ENCODE measurements at regions not wholly inside any gene's neighbourhood (a gene's known extent, or its start where the extent isn't known, plus 50 kb on each side); places are given as distances from the start of the nearest gene placed in this dataset.

DNA sequence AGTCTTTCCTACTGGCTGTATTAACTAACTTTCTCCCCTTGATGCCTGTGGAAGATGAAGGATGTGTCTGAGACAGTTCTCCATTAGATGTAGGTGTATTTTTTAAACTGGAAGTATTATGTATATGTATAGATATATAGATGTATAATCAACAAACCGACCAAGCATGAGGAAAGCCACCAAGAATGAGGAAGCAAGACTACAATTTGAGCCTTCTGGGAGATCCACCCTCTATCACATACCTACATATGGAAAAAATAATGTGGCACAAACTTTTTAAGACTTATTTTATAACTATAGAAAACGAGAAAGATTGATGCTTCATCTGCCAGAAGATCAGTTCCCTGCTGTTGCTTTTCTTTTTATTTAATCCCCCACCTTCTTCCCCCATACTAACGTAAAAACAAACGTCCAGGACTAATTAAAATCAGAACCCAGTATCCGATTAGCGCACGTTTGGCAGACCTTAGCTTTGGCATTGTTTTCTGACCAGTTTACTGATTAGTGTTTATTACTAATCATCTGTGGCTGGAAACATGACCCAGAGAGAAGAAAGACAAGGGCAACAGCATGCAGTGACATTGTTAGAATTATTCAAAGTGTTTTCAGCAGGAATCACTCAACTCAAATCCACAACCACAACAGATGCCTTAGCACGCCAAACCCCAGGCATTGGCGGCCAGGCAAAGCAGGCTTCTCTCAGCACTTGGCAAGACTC lies 490.2 kb downstream of the EBF1 start:
- intact Hi-C loops (cut with DNase I) = no loop called here
- Histone ChIP-seq H3K36me3 (no peaks in the 10 kb centered on the region), H3K4me3 (no peak overlapping the region), H3K9ac (ENCODE audit: low read depth in 2 of 2, low read length in 2 of 2) (no peak overlapping the region), H3K9me3 (no peaks in the 10 kb centered on the region), H3K4me1 (no peaks in the 10 kb centered on the region), H3K27ac (no peak overlapping the region), H3K27me3 (no peaks in the 10 kb centered on the region)
- DNase-seq = no peak
- TF ChIP-seq, protein P1, sequence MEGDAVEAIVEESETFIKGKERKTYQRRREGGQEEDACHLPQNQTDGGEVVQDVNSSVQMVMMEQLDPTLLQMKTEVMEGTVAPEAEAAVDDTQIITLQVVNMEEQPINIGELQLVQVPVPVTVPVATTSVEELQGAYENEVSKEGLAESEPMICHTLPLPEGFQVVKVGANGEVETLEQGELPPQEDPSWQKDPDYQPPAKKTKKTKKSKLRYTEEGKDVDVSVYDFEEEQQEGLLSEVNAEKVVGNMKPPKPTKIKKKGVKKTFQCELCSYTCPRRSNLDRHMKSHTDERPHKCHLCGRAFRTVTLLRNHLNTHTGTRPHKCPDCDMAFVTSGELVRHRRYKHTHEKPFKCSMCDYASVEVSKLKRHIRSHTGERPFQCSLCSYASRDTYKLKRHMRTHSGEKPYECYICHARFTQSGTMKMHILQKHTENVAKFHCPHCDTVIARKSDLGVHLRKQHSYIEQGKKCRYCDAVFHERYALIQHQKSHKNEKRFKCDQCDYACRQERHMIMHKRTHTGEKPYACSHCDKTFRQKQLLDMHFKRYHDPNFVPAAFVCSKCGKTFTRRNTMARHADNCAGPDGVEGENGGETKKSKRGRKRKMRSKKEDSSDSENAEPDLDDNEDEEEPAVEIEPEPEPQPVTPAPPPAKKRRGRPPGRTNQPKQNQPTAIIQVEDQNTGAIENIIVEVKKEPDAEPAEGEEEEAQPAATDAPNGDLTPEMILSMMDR (IDR thresholded peaks at IDR 0.05) = no peak

DNA sequence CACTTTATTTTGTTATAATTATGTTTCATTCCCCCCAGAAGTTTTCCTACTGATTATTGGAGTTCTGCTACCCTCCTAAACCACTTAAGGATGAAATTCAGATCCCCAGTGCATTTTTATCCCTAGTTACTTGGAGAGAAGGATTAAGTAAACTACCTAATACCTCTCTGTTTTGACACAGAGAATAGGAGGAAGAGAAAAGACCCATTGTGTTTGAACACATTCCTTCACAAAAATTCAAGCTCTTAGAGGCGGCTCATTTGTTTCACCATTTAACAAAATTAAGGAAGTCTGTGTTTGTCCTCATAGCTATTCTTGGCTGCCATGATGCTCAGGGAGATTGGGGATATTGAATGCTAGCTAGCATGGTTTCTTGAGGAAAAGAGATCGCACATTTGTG lies 492.6 kb downstream of the EBF1 start:
- Histone ChIP-seq H3K27me3 (no peaks in the 10 kb centered on the region), H3K27ac (no peak overlapping the region), H3K4me1 (no peaks in the 10 kb centered on the region), H3K9me3 (no peaks in the 10 kb centered on the region), H3K9ac (ENCODE audit: low read depth in 2 of 2, low read length in 2 of 2) (no peak overlapping the region), H3K4me3 (no peak overlapping the region), H3K36me3 (no peaks in the 10 kb centered on the region)
- no peak for DNase-seq
- intact Hi-C loops (cut with DNase I) = no loop called here
- TF ChIP-seq, protein P1 (IDR thresholded peaks at IDR 0.05) = no peak

DNA sequence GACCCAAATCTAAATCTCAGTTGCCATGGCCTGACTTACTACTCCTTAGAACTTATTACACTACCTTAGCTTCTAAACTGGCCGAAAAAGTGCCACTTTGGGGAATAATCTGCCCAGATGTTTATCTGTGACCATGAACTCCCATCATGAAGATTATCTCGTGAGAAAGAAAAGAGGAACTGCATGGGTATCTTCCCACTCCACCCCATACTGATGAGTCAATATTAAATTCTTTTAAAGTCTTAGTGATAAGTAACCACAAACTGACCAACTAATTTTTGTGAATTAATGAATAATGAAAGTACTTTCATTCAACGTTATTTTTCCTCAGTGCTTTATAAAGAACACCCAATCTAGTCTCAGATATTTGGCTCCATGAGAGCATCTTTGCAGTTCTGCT lies 493.5 kb downstream of the EBF1 start:
- H3K4me3 ChIP-seq = no peak overlapping the region
- no peak overlapping the region for H3K9ac ChIP-seq (ENCODE audit: low read depth in 2 of 2, low read length in 2 of 2)
- H3K4me1 ChIP-seq = no peaks in the 10 kb centered on the region
- no peak for DNase-seq
- no peak overlapping the region for H3K27ac ChIP-seq
- no peaks in the 10 kb centered on the region for H3K9me3 ChIP-seq
- intact Hi-C loops (cut with DNase I) = no loop called here
- H3K36me3 ChIP-seq = no peaks in the 10 kb centered on the region
- TF ChIP-seq, protein P1 (IDR thresholded peaks at IDR 0.05) = no peak
- no peaks in the 10 kb centered on the region for H3K27me3 ChIP-seq

DNA sequence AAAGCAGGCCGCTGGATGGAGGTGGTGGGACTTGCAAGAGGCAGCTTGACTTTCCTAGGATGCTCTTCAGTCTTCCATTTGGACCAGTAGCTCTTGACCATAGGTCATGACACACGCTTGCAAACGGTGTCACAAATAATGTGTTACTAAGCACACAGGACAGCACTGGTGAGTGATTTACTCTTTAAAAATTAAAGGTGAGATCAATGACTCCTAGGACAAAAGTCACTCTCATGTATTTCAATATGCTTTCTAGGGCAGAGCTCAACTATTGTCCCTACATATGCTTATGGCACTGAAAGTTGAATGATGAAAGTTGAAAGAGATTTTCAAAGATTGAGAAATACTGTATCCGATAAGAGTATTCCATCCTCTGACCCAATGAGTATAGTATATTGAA lies 496.7 kb downstream of the EBF1 start:
- intact Hi-C loops (cut with DNase I) = no loop called here
- Histone ChIP-seq H3K27ac (no peak overlapping the region), H3K27me3 (no peaks in the 10 kb centered on the region), H3K9ac (ENCODE audit: low read depth in 2 of 2, low read length in 2 of 2) (no peak overlapping the region), H3K36me3 (no peaks in the 10 kb centered on the region), H3K9me3 (no peaks in the 10 kb centered on the region), H3K4me1 (no peaks in the 10 kb centered on the region), H3K4me3 (no peak overlapping the region)
- TF ChIP-seq, protein P1 (IDR thresholded peaks at IDR 0.05) = no peak
- no peak for DNase-seq

DNA sequence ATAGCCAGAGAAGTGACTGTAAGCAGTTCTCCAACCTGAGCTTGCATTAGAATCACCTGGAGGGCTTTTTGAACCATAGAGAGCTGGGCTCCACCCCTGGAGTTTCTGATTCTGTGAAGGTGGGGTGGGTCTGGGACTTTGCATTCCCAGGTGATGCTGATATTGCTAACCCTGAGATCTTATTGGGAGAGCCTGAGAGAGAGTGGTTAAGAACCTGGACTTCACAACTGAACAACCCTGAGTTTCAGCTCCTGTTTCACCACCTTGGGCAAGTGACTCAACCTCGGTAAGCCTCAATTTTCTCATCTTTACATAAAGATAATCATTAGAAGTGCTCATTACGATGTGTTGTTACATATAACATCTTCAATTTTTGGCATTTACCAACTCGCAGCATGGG lies 498.6 kb downstream of the EBF1 start:
- H3K9me3 ChIP-seq = no peaks in the 10 kb centered on the region
- H3K4me1 ChIP-seq = no peaks in the 10 kb centered on the region
- H3K4me3 ChIP-seq = no peak overlapping the region
- no peaks in the 10 kb centered on the region for H3K36me3 ChIP-seq
- TF ChIP-seq, protein P1 (IDR thresholded peaks at IDR 0.05) = no peak
- intact Hi-C loops (cut with DNase I) = no loop called here
- H3K27ac ChIP-seq = no peak overlapping the region
- no peaks in the 10 kb centered on the region for H3K27me3 ChIP-seq
- H3K9ac ChIP-seq (ENCODE audit: low read depth in 2 of 2, low read length in 2 of 2) = no peak overlapping the region
- DNase-seq = no peak

Measured in colonic mucosa (tissue), 4 donors.